ENCODE measurements at regions not wholly inside any gene's neighbourhood (a gene's known extent, or its start where the extent isn't known, plus 50 kb on each side); places are given as distances from the start of the nearest gene placed in this dataset.

DNA sequence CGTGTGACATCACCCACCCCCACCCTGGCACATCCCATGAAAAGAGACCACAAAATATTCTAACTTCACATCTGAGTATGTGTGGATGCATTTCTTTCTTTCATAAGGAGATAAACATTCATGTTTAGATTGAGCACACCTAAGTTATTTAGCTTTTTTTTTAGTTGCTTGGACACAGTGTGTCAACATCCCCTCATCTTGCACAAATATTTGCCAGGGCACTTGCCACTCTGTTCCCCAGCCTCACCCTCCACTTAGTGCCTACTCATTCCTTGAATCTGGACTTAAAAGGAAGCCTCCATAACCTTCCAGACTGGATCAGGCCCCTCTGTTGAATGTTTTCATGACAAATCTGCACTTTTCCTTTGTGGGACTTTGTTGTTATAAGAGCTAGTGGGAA lies 338.9 kb upstream of the IGFBP3 start:
- TF ChIP-seq, protein P1, sequence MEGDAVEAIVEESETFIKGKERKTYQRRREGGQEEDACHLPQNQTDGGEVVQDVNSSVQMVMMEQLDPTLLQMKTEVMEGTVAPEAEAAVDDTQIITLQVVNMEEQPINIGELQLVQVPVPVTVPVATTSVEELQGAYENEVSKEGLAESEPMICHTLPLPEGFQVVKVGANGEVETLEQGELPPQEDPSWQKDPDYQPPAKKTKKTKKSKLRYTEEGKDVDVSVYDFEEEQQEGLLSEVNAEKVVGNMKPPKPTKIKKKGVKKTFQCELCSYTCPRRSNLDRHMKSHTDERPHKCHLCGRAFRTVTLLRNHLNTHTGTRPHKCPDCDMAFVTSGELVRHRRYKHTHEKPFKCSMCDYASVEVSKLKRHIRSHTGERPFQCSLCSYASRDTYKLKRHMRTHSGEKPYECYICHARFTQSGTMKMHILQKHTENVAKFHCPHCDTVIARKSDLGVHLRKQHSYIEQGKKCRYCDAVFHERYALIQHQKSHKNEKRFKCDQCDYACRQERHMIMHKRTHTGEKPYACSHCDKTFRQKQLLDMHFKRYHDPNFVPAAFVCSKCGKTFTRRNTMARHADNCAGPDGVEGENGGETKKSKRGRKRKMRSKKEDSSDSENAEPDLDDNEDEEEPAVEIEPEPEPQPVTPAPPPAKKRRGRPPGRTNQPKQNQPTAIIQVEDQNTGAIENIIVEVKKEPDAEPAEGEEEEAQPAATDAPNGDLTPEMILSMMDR (IDR thresholded peaks at IDR 0.05) = no peak
- TF ChIP-seq POLR2AphosphoS5 (IDR thresholded peaks at IDR 0.05) = no peak
